ENCODE measurements at regions not wholly inside any gene's neighbourhood (a gene's known extent, or its start where the extent isn't known, plus 50 kb on each side); places are given as distances from the start of the nearest gene placed in this dataset.

GRCh38 chr3:150239766-150240165 is 168.3 kb upstream of the TSC22D2 start:
- no peak for DNase-seq (ENCODE audit: low read depth in 1 of 2, low spot score in 2 of 2)
- no peak overlapping the region for H3K27ac ChIP-seq (ENCODE audit: low read depth, low read length)
- no peaks in the 10 kb centered on the region for H4K20me1 ChIP-seq (replicated peaks in 1 of 2; ENCODE audit: control insufficient read depth in 1 of 2, insufficient read depth in 2 of 2, low read length in 2 of 2)
- no peak overlapping the region for H2BK12ac ChIP-seq (ENCODE audit: low read depth, low read length)
- H2BK5ac ChIP-seq (ENCODE audit: low read depth, low read length) = no peak overlapping the region
- no peak overlapping the region for H2AFZ ChIP-seq (ENCODE audit: low read length)
- H3K9ac ChIP-seq (replicated peaks in 1 of 4; ENCODE audit: extremely low read depth in 1 of 4, low read depth in 3 of 4, low read length in 3 of 4) = no peak overlapping the region
- no peak overlapping the region for H3K18ac ChIP-seq (ENCODE audit: extremely low read depth, low read length)
- no peaks in the 10 kb centered on the region for H3K27me3 ChIP-seq (replicated peaks in 1 of 4; ENCODE audit: control insufficient read depth in 3 of 4, extremely low read depth in 1 of 4, insufficient read depth in 3 of 4, low read length in 3 of 4)
- H2BK15ac ChIP-seq (ENCODE audit: low read length) = no peak overlapping the region
- no peak overlapping the region for H4K91ac ChIP-seq (replicated peaks; ENCODE audit: insufficient read length, low read length)
- H2AK5ac ChIP-seq (ENCODE audit: low read depth, low read length) = no peak overlapping the region
- H3K4me3 ChIP-seq (ENCODE audit: extremely low read depth in 1 of 4, insufficient read depth in 2 of 4, low read depth in 3 of 4, low read length in 4 of 4) = no peak overlapping the region
- H3K14ac ChIP-seq (ENCODE audit: insufficient read length) = no peak overlapping the region
- no peaks in the 10 kb centered on the region for H3K36me3 ChIP-seq (ENCODE audit: control insufficient read depth in 2 of 4, insufficient read depth in 4 of 4, low read length in 3 of 4)
- no peak overlapping the region for H3K56ac ChIP-seq (replicated peaks; ENCODE audit: insufficient read length, low read depth, low read length)
- H3K9me3 ChIP-seq (ENCODE audit: insufficient read depth in 2 of 2, low read depth in 1 of 2, low read length in 1 of 2) = no peaks in the 10 kb centered on the region
- no peak overlapping the region for H2BK20ac ChIP-seq (ENCODE audit: low read length)
- H3K23me2 ChIP-seq (ENCODE audit: low read depth, low read length) = no peaks in the 10 kb centered on the region
- H3K79me2 ChIP-seq (ENCODE audit: control insufficient read depth in 1 of 2, insufficient read depth in 2 of 2, low read length in 2 of 2) = no peaks in the 10 kb centered on the region
- H4K5ac ChIP-seq (ENCODE audit: insufficient read length, low read depth, low read length) = no peak overlapping the region
- H4K8ac ChIP-seq (ENCODE audit: extremely low read depth, insufficient read depth, low read length) = no peak overlapping the region
- ChIA-PET POLR2A (ENCODE audit: partially characterized antibody) (interaction anchor here (1.3 kb wide), 1 partner anchor 169 kb away, joined by 4 read pairs; no protein-coding TSS in a partner anchor), CTCF (ENCODE audit: partially characterized antibody) (interaction anchor here (0.7 to 8.9 kb wide), 38 partner anchors 10 to 354 kb away, joined by 3 to 77 read pairs (median 4); partner anchors contain the start of gene TSC22D2)
- no peaks in the 10 kb centered on the region for H3K79me1 ChIP-seq (ENCODE audit: low read depth, low read length)
- FAIRE-seq = no peak
- WGBS, 2 experiments (ENCODE audit: extremely low coverage in 1 of 2, insufficient coverage in 1 of 2, insufficient read length in 1 of 2, insufficient replicate concordance in 2 of 2, low coverage in 1 of 2, low lambda C conversion rate in 2 of 2, missing lambda C conversion rate in 1 of 2) = 93% methylated on average over 1 of the region's 1 CpG; no CpG with 5 or more reads in 1 of the 2 experiments
- H3K23ac ChIP-seq (ENCODE audit: insufficient read length) = no peak overlapping the region
- H3K4me2 ChIP-seq (ENCODE audit: insufficient read depth in 1 of 2, low read depth in 2 of 2, low read length in 2 of 2) = no peak overlapping the region
- no peak overlapping the region for H3K4ac ChIP-seq (replicated peaks; ENCODE audit: insufficient read length, low read depth, low read length)
- H3K4me1 ChIP-seq (replicated peaks in 1 of 4; ENCODE audit: control insufficient read depth in 3 of 4, insufficient read depth in 4 of 4, low read length in 3 of 4) = peaks cover 0 to 8% (median 2%) of the 10 kb centered on the region in 4 experiments; a peak in 4 of 7 replicates
- no peak overlapping the region for H2BK120ac ChIP-seq (replicated peaks; ENCODE audit: low read depth, low read length)
- TF ChIP-seq CTBP2 (IDR thresholded peaks at IDR 0.05; ENCODE audit: borderline replicate concordance, insufficient read depth, insufficient read length, low read length) (no peak), SIN3A (conservative IDR thresholded peaks at IDR 0.05 in 1 of 2, IDR thresholded peaks at IDR 0.05 in 1 of 2; ENCODE audit: low read depth in 1 of 2, low read length in 2 of 2) (no peak), CBX8 (IDR thresholded peaks at IDR 0.05; ENCODE audit: borderline replicate concordance, low read depth, low read length) (no peak), SP1 (IDR thresholded peaks at IDR 0.05; ENCODE audit: low read depth, low read length) (no peak), BRCA1 (IDR thresholded peaks at IDR 0.05; ENCODE audit: low read depth, low read length) (no peak), POU5F1 (IDR thresholded peaks at IDR 0.05; ENCODE audit: low read depth, low read length) (no peak), SAP30 (IDR thresholded peaks at IDR 0.05; ENCODE audit: insufficient read depth, insufficient replicate concordance, low read length) (no peak), KDM1A (IDR thresholded peaks at IDR 0.05; ENCODE audit: borderline replicate concordance, low read length) (no peak), GTF2F1 (IDR thresholded peaks at IDR 0.05; ENCODE audit: borderline replicate concordance, low read depth, low read length) (no peak), RAD21 (IDR thresholded peaks at IDR 0.05 in 1 of 2, conservative IDR thresholded peaks at IDR 0.05 in 1 of 2; ENCODE audit: low read depth in 2 of 2, low read length in 2 of 2) (no peak), BCL11A (IDR thresholded peaks at IDR 0.05; ENCODE audit: low read depth in 2 of 2, low read length in 2 of 2) (no peak), POLR2AphosphoS5 (IDR thresholded peaks at IDR 0.05; ENCODE audit: low read depth, low read length) (no peak), JUND (IDR thresholded peaks at IDR 0.05; ENCODE audit: low read length) (no peak), CHD1 (IDR thresholded peaks at IDR 0.05; ENCODE audit: low read depth, low read length) (no peak), TCF12 (IDR thresholded peaks at IDR 0.05; ENCODE audit: low read depth, low read length) (no peak)
